OCI-LY3 (cell line): ENCODE measurements at regions not wholly inside any gene's neighbourhood (a gene's known extent, or its start where the extent isn't known, plus 50 kb on each side); places are given as distances from the start of the nearest gene placed in this dataset.

Source experiments
- H2AFZ ChIP-seq: fragments of 200-600, 300-600 bp; shearing (Covaris generic); 2 replicates; pipeline ENCODE4 v1.6.0; 2014; ENCODE audit warnings: antibody characterized with exemption, low read depth, low read length
- H3K27ac ChIP-seq: fragments of 200-600, 300-600 bp; sonication (generic); 2 replicates; pipeline ENCODE4 v1.5.1; 2014; ENCODE audit warnings: mild to moderate bottlenecking, low read length, moderate library complexity, mixed read lengths
- H3K27me3 ChIP-seq: fragments of 200-600, 300-600 bp; sonication (generic); 2 replicates; pipeline ENCODE4 v1.6.1; 2014; ENCODE audit warnings: low read depth, low read length, mixed read lengths
- H3K36me3 ChIP-seq: fragments of 200-600, 300-600 bp; sonication (generic); replicated peaks from 2 replicates; pipeline ENCODE3; 2014; ENCODE audit warnings: low read depth, low read length, mixed read lengths
- H3K4me1 ChIP-seq: fragments of 300-600, 200-600 bp; sonication (generic); 2 replicates; pipeline ENCODE4 v1.6.1; 2014; ENCODE audit warnings: low read length, mixed read lengths
- H3K4me2 ChIP-seq: fragments of 200-600, 300-600 bp; sonication (generic); 2 replicates; pipeline ENCODE4 v1.6.1; 2014; ENCODE audit warnings: low read length, mixed read lengths
- H3K4me3 ChIP-seq: fragments of 300-600, 200-600 bp; sonication (generic); 2 replicates; pipeline ENCODE4 v1.5.1; 2014; ENCODE audit warnings: antibody characterized with exemption, mild to moderate bottlenecking, low read length, moderate library complexity
- H3K79me2 ChIP-seq: fragments of 300-600, 200-600 bp; shearing (Covaris generic); 2 replicates; pipeline ENCODE4 v1.6.1; 2014; ENCODE audit warnings: mild to moderate bottlenecking, low read length, mixed read lengths
- H3K9ac ChIP-seq: fragments of 300-600, 200-600 bp; shearing (Covaris generic); 2 replicates; pipeline ENCODE4 v1.6.0; 2014; ENCODE audit warnings: mild to moderate bottlenecking, low read length, moderate library complexity
- H3K9me3 ChIP-seq: fragments of 200-600, 300-600 bp; shearing (Covaris generic); 2 replicates; pipeline ENCODE4 v1.6.1; 2014; ENCODE audit warnings: low read length, mixed read lengths; ENCODE audit not compliant: insufficient read depth
- H4K20me1 ChIP-seq: fragments of 200-600, 300-600 bp; sonication (generic); 2 replicates; pipeline ENCODE4 v1.6.1; 2016; ENCODE audit warnings: low read length, mixed read lengths; ENCODE audit not compliant: insufficient read depth
- EZH2phosphoT487 ChIP-seq: fragments of 200-600 bp; shearing (Covaris generic); IDR thresholded peaks from 2 replicates; pipeline ENCODE4 v1.6.1; 2018; ENCODE audit warnings: antibody characterized with exemption, mixed run types, low read depth
- TF ChIP-seq, protein P1 (sequence below): fragments of 200-600, 300-600 bp; sonication (generic); IDR thresholded peaks from 2 replicates; pipeline ENCODE4 v1.5.1; 2014; ENCODE audit warnings: antibody characterized with exemption, low read length, low read depth

DNA sequence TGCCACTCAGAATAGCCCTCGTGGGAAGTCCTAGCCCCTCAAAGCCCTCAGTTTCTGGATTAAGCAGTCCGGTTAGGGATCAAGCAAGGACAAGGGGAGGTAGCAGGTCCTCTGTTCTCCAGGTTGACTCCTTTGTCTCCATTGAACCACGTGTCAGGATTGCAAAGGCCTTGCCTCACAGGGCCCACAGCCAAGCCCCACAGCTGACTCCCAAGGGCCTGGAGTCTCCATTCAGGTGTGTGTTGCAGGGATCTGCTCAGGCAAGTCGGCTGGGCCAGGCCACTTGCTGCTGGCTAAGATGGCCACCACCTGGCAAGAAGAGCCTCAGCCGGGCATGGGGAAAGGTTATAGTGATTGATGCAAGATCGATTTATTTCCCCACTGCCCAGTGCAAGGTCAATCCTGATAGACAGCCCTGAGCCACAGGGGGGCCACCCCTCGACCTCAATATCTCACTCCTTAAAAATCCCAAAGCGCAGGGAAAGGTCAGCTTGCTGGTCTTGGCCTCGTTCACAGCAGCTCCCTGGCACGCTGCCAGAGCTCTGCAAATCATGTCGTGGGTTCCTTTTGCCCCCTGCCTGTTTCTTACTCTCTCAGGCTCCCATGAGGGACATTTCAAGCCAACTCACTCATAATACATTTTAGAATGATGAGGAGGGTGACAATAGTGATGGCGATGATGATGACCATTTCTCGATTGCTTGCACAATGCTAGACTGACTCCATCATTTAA, 75.9 kb downstream of the EDN3 start:
- no peaks in the 10 kb centered on the region for H3K9me3 ChIP-seq
- TF ChIP-seq, protein P1, sequence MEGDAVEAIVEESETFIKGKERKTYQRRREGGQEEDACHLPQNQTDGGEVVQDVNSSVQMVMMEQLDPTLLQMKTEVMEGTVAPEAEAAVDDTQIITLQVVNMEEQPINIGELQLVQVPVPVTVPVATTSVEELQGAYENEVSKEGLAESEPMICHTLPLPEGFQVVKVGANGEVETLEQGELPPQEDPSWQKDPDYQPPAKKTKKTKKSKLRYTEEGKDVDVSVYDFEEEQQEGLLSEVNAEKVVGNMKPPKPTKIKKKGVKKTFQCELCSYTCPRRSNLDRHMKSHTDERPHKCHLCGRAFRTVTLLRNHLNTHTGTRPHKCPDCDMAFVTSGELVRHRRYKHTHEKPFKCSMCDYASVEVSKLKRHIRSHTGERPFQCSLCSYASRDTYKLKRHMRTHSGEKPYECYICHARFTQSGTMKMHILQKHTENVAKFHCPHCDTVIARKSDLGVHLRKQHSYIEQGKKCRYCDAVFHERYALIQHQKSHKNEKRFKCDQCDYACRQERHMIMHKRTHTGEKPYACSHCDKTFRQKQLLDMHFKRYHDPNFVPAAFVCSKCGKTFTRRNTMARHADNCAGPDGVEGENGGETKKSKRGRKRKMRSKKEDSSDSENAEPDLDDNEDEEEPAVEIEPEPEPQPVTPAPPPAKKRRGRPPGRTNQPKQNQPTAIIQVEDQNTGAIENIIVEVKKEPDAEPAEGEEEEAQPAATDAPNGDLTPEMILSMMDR, result no peak
- TF ChIP-seq EZH2phosphoT487, result no peak
- H3K4me2 ChIP-seq, result no peak overlapping the region
- no peak overlapping the region for H2AFZ ChIP-seq
- H3K36me3 ChIP-seq, result no peaks in the 10 kb centered on the region
- H3K4me1 ChIP-seq, result no peaks in the 10 kb centered on the region
- no peak overlapping the region for H3K27ac ChIP-seq
- no peaks in the 10 kb centered on the region for H4K20me1 ChIP-seq
- peaks cover 86% of the 10 kb centered on the region for H3K27me3 ChIP-seq
- H3K79me2 ChIP-seq, result no peaks in the 10 kb centered on the region
- H3K9ac ChIP-seq, result no peak overlapping the region
- no peak overlapping the region for H3K4me3 ChIP-seq

DNA sequence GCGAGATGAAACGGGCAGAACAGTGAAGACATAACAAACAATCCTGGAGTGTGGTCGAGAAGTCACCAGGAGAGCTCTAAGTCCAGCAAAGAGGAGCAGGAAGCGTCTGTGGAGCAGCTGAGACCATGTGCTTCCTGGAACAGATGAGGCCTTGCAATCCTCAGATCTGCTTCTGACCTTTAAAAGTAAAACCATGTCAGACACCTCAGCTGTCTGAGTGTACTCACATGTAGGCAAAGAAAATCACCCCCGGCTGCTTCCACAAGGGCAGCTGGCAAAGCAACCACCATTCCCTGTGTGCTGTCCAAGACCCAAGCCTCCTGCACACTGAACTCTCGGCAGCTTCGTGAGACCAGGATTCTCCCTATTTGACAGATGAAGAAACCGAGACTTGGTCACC, 76.6 kb downstream of the EDN3 start:
- no peaks in the 10 kb centered on the region for H3K9me3 ChIP-seq
- no peak overlapping the region for H3K27ac ChIP-seq
- TF ChIP-seq, protein P1, result no peak
- TF ChIP-seq EZH2phosphoT487, result no peak
- H3K4me1 ChIP-seq, result no peaks in the 10 kb centered on the region
- no peak overlapping the region for H2AFZ ChIP-seq
- H4K20me1 ChIP-seq, result no peaks in the 10 kb centered on the region
- H3K36me3 ChIP-seq, result no peaks in the 10 kb centered on the region
- H3K9ac ChIP-seq, result no peak overlapping the region
- H3K27me3 ChIP-seq, result peaks cover 85% of the 10 kb centered on the region
- H3K4me2 ChIP-seq, result no peak overlapping the region
- H3K4me3 ChIP-seq, result no peak overlapping the region
- H3K79me2 ChIP-seq, result no peaks in the 10 kb centered on the region

DNA sequence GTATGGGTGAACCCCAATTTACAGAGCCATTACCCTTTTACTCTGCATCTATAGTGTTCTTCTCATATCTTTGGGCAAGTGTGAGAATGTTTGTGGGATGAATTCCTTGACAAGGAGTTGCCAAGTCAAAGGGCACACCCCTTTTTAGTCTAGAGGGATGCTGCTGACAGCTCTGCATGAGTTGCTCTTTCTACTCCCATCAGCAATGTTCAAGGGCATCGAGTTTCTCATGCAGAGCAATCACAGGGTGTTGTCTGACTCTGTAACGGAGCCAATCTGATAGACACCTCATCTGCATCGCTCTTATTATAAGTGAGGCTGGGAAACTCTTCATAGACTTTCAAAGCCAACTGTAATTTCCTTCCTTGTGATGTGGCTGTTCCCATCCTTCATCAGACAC, 77.4 kb downstream of the EDN3 start:
- no peaks in the 10 kb centered on the region for H3K36me3 ChIP-seq
- H3K79me2 ChIP-seq, result no peaks in the 10 kb centered on the region
- H2AFZ ChIP-seq, result no peak overlapping the region
- no peaks in the 10 kb centered on the region for H3K4me1 ChIP-seq
- H3K9ac ChIP-seq, result no peak overlapping the region
- no peaks in the 10 kb centered on the region for H3K9me3 ChIP-seq
- H3K4me2 ChIP-seq, result no peak overlapping the region
- no peak overlapping the region for H3K4me3 ChIP-seq
- H3K27me3 ChIP-seq, result peaks cover 77% of the 10 kb centered on the region
- H3K27ac ChIP-seq, result no peak overlapping the region
- no peaks in the 10 kb centered on the region for H4K20me1 ChIP-seq
- TF ChIP-seq, protein P1, result no peak
- no peak for TF ChIP-seq EZH2phosphoT487

DNA sequence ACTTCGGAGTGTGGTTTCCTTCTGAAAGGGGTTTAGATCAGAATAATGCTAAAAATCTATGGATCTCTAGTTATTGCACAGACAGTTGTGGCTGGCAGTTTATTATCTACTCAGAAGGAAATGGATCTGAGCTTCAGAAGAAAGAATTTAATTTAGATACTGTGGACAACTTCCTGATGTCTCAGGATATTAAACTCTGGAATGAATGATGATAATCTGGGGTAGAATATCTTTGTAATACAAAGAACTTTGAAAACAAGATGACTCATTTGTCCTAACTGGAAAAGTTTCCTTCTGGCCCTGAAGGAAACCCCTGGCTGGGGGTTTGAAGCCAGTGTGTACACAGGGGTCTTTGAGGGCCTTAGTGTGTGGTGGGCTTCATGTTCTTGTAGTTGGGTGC, 78.0 kb downstream of the EDN3 start:
- no peak overlapping the region for H2AFZ ChIP-seq
- H3K9ac ChIP-seq, result no peak overlapping the region
- peaks cover 71% of the 10 kb centered on the region for H3K27me3 ChIP-seq
- no peak overlapping the region for H3K4me3 ChIP-seq
- H3K36me3 ChIP-seq, result no peaks in the 10 kb centered on the region
- H3K4me1 ChIP-seq, result no peaks in the 10 kb centered on the region
- no peaks in the 10 kb centered on the region for H3K79me2 ChIP-seq
- no peak overlapping the region for H3K4me2 ChIP-seq
- H3K27ac ChIP-seq, result no peak overlapping the region
- no peak for TF ChIP-seq EZH2phosphoT487
- TF ChIP-seq, protein P1, result no peak
- H4K20me1 ChIP-seq, result no peaks in the 10 kb centered on the region
- H3K9me3 ChIP-seq, result no peaks in the 10 kb centered on the region
